ENCODE measurements at regions not wholly inside any gene's neighbourhood (a gene's known extent, or its start where the extent isn't known, plus 50 kb on each side); places are given as distances from the start of the nearest gene placed in this dataset.

GRCh38 chr18:75130591-75131328 lies 78.2 kb downstream of the PTGR3 start:
- DNase-seq = peak; percentile 7 to 27 (median 7)

- DNase-seq = no peak
These were observed 79.0 kb downstream of the PTGR3 start for GRCh38 chr18:75129717-75130477.

- DNase-seq = no peak
These were observed 79.8 kb downstream of the PTGR3 start for GRCh38 chr18:75128911-75129716.

- no peak for DNase-seq
These were observed 80.8 kb downstream of the PTGR3 start for GRCh38 chr18:75128051-75128605.

- DNase-seq = no peak
These were observed 81.6 kb downstream of the PTGR3 start for GRCh38 chr18:75127143-75128021.

GRCh38 chr18:75125382-75126331 lies 83.3 kb downstream of the PTGR3 start:
- no peak for DNase-seq

- DNase-seq = no peak
These were observed 84.0 kb downstream of the PTGR3 start for GRCh38 chr18:75124991-75125381.

GRCh38 chr18:75124551-75124950 lies 84.4 kb downstream of the PTGR3 start:
- DNase-seq = no peak

GRCh38 chr18:75123113-75123512 lies 85.8 kb downstream of the PTGR3 start:
- DNase-seq = no peak

- no peak for DNase-seq
These were observed 86.5 kb downstream of the PTGR3 start for GRCh38 chr18:75122334-75122958.

- peak in 1 of 3 donors; percentile 11 for DNase-seq
These were observed 87.7 kb downstream of the PTGR3 start for GRCh38 chr18:75121266-75121665.

GRCh38 chr18:75120521-75120920 lies 88.4 kb downstream of the PTGR3 start:
- DNase-seq = no peak

- no peak for DNase-seq
These were observed 92.1 kb downstream of the PTGR3 start for GRCh38 chr18:75116809-75117208.

GRCh38 chr18:75116165-75116564 lies 92.8 kb downstream of the PTGR3 start:
- DNase-seq = no peak

- no peak for DNase-seq
These were observed 93.4 kb downstream of the PTGR3 start for GRCh38 chr18:75115514-75115913.
